Esophagus mucosa (tissue), 1 donor: ENCODE measurements at regions not wholly inside any gene's neighbourhood (a gene's known extent, or its start where the extent isn't known, plus 50 kb on each side); places are given as distances from the start of the nearest gene placed in this dataset.
"Not testable (repeated sequence)": the region's sequence is repeated elsewhere in the genome, so short reads cannot be mapped to it uniquely, and the experiment has no call there.

ENCODE experiments used
- ATAC-seq: fragments of 200-7000 bp; cut with Tn5 transposase; one replicate; pipeline ENCODE4 v1.9.1; 2020
- donor health status: DM: yes; HTN: yes; CAD: no.

DNA sequence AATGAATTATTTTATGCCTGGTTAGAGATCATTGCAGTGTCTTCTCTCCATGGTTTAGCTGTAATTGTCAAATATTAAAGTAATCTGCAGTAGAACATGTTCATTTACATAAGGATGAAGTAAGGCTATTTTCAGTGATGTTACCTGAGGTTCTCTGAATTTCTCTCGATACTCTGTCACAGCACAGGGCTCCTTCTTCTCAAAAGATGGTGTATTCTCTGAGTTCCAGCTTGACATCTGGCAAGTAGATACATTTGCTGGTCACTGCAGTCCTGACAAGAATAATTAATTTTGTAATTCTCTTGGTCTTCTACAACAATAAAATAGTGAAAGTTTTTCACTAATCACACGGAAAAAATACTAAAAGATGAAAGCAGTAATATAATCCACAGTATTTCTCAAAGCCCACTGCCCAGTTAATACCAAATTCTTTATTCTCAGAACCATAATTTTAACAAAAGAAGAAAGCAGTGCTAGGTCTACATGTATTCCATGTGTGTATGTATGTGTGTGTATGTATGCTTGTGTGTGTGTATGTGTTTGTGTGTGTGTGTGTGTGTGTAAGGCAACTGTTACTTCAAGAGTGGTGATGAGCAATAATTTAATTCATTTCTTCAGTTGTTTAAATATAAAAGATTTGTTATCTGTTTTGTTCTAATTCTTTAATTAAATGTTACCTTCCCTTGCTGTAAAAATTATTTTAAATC is 1165.5 kb upstream of the SLC39A10 start:
- ATAC-seq = no peak

DNA sequence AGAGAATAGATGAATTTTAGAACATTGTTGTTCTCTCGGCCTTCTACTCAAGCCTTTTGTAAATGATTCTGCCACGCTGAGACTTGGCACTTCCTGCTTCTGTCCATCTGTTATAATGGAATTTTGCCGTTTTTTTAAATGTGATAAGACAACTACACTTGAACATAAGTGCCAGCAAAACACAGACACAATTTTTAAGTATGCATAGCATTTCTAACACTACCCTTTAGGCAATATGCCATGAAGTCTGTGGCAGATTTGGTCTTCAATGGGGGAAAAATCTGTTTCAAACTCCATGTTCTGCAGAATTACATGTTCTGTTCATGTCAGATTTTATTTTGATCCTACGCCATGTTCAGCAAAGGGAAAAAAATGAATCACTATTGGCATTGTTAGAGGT is 1170.7 kb upstream of the SLC39A10 start:
- ATAC-seq = no peak

GRCh38 chr2:194483041-194483440 is 1174.0 kb upstream of the SLC39A10 start:
- ATAC-seq = no peak

DNA sequence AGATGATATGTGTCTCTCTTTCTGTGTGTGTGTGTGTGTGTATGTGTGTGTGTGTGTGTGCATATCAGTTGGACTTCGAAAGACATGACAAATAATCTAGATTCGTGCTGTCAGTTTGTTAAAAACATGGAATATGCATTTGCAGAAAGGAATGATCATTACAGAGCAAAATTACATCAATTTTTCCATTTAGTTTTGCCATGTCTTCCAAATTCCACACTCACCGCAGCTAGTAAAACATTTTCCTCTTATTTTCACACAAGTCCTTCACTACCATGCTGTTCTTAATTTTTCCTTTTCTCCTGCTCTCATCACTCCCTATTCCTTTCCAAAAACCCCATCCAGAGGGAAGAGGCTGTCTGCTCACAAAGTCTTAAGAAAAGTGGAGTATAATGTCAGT is 1191.4 kb upstream of the SLC39A10 start:
- no peak for ATAC-seq

DNA sequence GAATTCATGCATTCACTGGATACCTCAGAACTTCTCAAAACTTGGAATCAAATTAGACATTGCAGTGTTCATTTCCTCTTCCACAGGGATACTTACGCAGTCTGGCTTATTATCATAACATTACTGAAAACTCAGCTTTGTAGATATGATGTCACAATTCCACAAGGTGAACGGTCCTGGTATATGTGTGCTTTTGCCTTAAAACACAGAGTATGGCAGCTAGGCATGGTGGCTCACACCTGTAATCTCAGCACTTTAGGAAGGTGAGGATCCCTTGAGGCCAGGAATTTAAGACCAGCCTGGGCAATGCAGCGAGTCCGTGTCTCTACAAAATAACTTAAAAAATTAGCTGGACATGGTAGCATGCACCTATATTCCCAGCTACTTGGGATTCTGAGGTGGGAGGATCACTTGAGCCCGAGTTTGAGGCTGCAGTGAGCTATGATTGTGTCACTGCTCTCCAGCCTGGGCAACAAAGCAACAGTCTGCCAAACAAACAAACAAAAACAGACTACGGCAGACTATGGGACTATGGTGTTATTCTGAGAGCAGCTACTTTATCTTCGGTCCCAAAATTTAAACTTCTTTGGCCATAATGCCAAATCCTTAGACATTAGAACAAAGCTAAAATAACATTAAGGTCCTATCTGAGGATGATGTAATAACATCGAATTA is 1191.9 kb upstream of the SLC39A10 start:
- no peak for ATAC-seq

DNA sequence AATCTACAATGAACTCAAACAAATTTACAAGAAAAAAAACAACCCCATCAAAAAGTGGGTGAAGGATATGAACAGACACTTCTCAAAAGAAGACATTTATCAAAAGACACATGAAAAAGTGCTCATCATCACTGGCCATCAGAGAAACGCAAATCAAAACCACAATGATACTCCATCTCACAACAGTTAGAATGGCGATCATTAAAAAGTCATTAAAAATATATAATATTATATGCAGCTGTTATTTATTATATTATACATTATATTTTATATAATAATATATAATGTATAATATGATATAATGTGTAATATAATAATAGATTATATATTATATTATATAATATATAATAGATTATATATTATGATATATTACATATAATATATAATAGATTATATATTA is 1194.1 kb upstream of the SLC39A10 start:
- not testable (repeated sequence) for ATAC-seq

DNA sequence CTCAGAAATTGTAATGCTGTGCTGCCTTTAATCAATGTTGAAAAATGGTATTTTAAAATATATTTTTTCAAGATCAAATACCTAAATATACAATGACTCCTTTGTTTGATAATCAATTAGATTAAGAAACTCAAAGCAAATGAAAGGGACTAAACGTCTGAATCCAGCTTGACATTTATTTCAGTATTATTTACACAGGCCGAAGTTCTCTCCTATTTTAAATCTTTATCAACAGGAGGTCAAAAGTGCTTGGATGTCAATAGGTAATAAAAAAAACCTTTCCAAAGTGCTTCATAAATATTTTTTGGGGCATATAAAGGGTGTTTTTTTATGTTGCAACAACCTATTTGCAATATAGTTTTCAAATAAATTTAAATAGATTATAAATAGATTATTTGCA is 1201.7 kb upstream of the SLC39A10 start:
- no peak for ATAC-seq

DNA sequence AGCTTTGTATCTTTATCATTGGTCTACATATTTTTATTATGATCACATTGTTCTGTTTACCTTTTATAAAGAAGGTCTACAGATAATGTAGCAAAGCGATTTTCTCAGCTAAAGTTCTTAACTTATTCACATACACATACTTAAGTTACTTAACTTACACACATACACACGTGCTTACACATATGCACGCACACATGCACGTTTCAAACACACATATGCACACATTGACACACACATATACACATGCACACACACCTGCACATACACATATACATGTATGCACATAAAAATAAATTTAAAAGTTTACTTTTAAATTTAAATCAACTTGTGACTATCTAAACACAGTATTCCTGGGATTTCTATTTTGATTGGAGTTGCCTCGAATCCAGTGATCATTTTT is 1204.5 kb upstream of the SLC39A10 start:
- ATAC-seq = no peak

- ATAC-seq = no peak
These were observed 1211.8 kb upstream of the SLC39A10 start for GRCh38 chr2:194445226-194445625.

DNA sequence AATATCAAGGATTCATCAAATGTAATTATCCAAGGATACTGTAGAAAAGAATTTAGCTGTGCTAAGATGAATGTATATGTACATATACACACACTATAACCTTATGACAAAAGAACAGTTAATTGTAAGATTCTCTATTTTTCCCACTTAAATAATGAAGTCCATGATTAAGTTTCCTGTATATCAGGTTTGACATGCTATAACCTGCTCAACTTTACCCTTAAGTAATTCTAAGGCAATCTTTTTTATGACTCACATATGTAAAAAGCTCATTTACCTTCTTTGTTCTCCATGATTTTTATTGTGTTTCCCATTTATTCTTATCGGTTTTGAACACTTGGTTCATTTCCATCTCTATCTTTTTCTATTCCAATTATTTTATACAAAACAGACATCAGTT is 1213.1 kb upstream of the SLC39A10 start:
- peak; percentile 77 for ATAC-seq

DNA sequence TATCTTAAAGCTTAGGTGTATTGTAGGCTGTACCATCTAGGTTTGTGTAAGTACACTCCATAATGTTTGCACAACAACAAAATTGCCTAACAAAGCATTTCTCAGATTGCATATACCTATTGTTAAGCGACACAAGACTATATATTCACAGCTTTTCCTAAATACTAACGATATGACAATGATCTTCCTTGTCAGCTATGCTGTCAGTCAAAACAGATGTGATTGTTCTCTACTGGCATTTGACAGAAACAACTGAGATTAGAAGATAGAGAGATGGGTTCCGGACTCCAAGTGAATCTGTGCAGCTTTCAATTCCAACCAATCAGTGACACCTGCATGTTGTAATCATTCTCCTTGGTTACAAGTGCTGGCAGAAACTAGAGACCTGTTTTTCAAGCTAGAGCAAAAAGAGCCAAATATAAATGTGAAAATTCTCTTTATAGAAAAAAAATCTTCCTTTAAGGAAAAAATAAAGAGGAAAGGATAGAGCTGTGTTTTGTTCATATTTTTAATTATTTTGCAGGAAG is 1232.3 kb upstream of the SLC39A10 start:
- no peak for ATAC-seq

DNA sequence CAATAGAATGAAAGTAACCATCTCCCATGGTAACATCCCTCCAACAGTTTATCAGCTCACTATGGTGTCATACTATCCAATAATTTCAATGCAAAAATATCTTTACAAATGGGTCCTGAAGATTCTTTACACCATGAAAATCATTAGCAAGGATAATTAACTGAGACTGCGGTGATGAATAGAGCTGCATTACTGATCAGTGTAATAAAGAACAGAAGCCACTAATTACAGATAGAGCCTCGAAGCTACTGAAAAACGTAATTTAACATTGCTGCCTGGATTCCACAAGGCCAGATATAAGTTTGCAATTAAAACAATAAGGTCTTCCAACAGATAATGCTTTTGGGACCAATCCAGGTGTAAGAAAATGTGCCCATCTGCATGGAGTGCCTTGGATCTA is 1245.8 kb upstream of the SLC39A10 start:
- no peak for ATAC-seq

GRCh38 chr2:194395818-194396217 is 1261.2 kb upstream of the SLC39A10 start:
- ATAC-seq = no peak

- no peak for ATAC-seq
These were observed 1271.7 kb upstream of the SLC39A10 start for GRCh38 chr2:194385376-194385775.

DNA sequence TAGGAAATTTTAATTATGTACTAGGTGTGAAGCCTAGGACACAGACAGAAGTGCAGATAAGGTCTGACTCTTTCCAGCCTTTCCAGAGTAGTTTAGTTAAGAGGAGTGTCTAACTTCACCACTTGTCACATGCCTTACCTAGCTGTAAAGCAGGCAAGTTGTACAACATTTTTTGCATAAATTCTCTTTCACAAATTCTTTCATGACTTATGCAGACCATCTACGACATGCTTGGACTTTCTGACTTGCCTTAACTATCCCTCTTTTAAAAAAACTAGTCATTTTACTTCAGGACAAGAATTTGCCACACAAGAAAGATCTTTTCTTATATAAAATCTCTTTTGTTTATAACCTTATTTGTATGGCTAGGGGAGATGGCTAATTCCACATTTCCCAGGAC is 1273.6 kb upstream of the SLC39A10 start:
- no peak for ATAC-seq

DNA sequence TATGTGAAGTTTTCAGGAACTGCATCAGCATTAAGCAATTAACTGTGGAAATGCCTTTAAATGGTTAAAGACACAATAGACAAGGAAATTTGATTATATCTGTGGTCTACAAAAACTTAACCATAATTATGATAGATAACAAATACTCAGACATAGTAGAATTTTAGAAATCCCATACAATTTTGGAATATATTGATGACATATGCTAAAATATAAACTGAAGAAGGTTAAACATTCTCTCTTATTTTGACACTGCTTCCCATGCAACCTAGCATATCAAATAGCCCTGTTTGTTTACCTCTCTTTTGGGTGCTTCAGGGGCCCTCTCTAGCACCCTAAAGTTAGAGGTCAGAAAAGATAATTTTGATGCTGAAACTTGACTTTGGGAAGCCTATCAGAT is 1274.8 kb upstream of the SLC39A10 start:
- no peak for ATAC-seq

GRCh38 chr2:194380011-194380410 is 1277.0 kb upstream of the SLC39A10 start:
- no peak for ATAC-seq

DNA sequence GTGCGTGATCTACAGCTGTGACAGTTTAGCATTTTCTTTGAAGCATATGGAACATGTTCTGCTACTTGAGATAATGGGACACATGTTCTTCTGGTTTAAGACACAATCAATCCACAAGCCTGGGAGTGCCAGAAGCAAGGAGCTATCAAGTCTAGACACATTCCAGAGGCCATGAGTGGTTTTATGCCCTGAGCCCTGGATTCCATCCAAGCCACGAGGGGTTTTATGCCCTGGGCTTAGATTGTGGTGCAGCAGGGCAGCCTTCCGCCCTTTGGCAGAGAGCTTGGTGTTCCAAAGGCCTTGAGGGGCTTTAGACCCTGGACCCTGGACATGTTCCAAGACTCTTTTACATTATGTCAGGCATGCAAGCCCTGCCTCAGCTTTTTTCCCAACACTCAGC is 1289.6 kb upstream of the SLC39A10 start:
- not testable (repeated sequence) for ATAC-seq

DNA sequence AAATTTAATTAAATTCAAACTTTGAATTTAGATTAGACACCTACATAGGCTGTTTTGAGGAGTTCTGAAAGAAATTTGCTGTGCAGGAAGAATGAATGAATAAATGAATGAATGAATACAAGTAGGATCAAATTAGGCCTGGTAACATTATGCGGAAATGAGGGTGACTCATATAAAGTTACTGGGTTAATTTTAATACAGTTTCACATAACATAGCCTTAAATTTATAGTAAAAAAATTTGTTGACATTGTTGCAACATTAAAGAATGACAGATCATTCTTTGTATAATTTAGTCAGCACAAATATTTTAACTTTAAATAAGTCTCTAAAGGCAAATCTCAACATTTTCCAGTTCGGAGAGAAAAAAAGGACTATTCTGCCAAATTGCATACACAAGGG is 1293.1 kb upstream of the SLC39A10 start:
- no peak for ATAC-seq

- ATAC-seq = no peak
These were observed 1293.7 kb upstream of the SLC39A10 start for GRCh38 chr2:194363295-194363694.

- no peak for ATAC-seq
These were observed 1304.5 kb upstream of the SLC39A10 start for GRCh38 chr2:194352505-194352904.

DNA sequence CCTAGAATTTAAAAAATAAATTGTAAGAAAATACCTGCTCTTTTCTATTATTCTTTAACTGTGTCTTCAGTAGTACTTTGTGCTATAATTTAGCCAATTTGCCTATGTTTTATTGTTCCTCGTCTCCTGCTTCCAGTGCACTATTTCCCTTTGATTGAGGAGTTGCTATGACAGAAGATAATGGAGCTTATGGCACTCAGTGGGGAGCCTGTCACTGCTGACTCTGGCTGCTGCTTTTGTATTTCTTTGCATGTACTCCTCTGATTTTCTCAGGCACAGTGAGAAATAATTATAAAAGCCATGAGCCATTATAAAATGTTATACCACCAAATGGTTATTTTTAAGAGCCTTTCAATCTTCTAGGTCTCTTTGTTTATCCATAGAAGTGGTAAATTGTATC is 1310.8 kb upstream of the SLC39A10 start:
- ATAC-seq = no peak

DNA sequence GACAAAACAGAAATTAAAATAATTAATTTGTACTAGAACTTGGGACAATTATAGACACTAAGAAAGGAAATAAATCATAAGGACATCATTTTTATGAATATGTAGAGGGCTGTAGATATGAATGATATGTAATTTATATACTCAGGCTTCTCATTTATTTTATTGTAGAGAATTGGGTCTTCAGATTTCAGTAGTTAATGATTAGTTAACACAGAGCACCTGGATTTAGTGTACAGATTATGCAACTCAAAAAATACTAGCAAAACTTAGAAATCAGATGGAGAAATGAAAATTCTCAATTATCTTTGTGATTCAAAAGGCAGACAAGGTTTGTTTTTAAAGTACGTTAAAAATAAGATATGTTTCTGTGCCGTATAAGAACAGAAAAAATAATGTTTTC is 1311.7 kb upstream of the SLC39A10 start:
- ATAC-seq = no peak

DNA sequence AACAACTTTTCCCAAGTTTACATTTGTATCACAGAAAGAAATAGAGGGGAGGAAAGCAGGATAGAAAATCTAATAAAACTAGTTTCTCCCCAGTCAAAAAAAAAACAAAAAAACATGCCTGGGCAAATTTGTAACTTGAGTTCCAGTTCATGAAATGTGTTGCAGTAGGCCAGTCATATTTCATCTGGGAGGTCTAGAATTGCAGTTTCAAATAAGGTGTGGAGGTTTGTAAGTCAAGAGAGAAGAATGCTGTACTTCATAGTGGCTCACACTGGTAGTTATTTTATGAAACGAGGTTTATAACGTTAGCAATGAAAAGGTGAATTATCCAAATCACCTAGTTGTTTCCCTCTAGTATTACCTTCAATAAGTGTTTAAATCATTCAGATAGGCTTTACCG is 1313.9 kb upstream of the SLC39A10 start:
- ATAC-seq = no peak
